BE2C (cell line): ENCODE measurements at regions not wholly inside any gene's neighbourhood (a gene's known extent, or its start where the extent isn't known, plus 50 kb on each side); places are given as distances from the start of the nearest gene placed in this dataset.

Source experiments
- DNase-seq: peaks from one replicate; pipeline ENCODE4 v3.0.0-alpha.2; 2020
- H3K27me3 ChIP-seq: fragments of 250-450 bp; sonication (Bioruptor Pico); 2 replicates; pipeline ENCODE4 v1.5.1; 2020; ENCODE audit warnings: mild to moderate bottlenecking
- H3K36me3 ChIP-seq: fragments of 250-450 bp; sonication (Bioruptor Pico); 2 replicates; pipeline ENCODE4 v1.5.1; 2020; ENCODE audit warnings: mild to moderate bottlenecking
- H3K4me1 ChIP-seq: fragments of 250-450 bp; sonication (Bioruptor Pico); 2 replicates; pipeline ENCODE4 v1.5.1; 2020
- H3K4me3 ChIP-seq: 2 replicates; pipeline ENCODE4 v1.5.1; 2011; ENCODE audit warnings: low read depth, low read length
- H3K9me3 ChIP-seq: fragments of 250-450 bp; sonication (Bioruptor Pico); 2 replicates; pipeline ENCODE4 v1.5.1; 2020
- CTCF ChIP-seq: IDR thresholded peaks from 2 replicates; pipeline ENCODE4 v1.5.1; 2012; ENCODE audit warnings: mild to moderate bottlenecking, low read depth, low read length

- TF ChIP-seq CTCF = no peak
- Histone ChIP-seq H3K36me3 (no peaks in the 10 kb centered on the region), H3K27me3 (no peaks in the 10 kb centered on the region), H3K4me1 (no peaks in the 10 kb centered on the region), H3K4me3 (no peak overlapping the region), H3K9me3 (no peaks in the 10 kb centered on the region; the same call in 1 of the 2 replicates)
- no peak for DNase-seq
These were observed 318.2 kb upstream of the ONECUT1 start for GRCh38 chr15:53108319-53108718.

GRCh38 chr15:53107855-53108254, 317.7 kb upstream of the ONECUT1 start:
- no peak for TF ChIP-seq CTCF
- Histone ChIP-seq H3K27me3 (no peaks in the 10 kb centered on the region), H3K4me3 (no peak overlapping the region), H3K4me1 (no peaks in the 10 kb centered on the region), H3K36me3 (no peaks in the 10 kb centered on the region), H3K9me3 (no peaks in the 10 kb centered on the region; the same call in 1 of the 2 replicates)
- no peak for DNase-seq

GRCh38 chr15:53106505-53107286, 316.6 kb upstream of the ONECUT1 start:
- Histone ChIP-seq H3K36me3 (no peaks in the 10 kb centered on the region), H3K4me3 (no peak overlapping the region), H3K27me3 (no peaks in the 10 kb centered on the region), H3K9me3 (no peaks in the 10 kb centered on the region; the same call in 1 of the 2 replicates), H3K4me1 (no peaks in the 10 kb centered on the region)
- no peak for DNase-seq
- TF ChIP-seq CTCF = no peak

GRCh38 chr15:53102483-53102882, 312.3 kb upstream of the ONECUT1 start:
- no peak for TF ChIP-seq CTCF
- no peak for DNase-seq
- H3K4me3 ChIP-seq = no peak overlapping the region
- no peaks in the 10 kb centered on the region for H3K4me1 ChIP-seq
- no peaks in the 10 kb centered on the region for H3K36me3 ChIP-seq
- no peaks in the 10 kb centered on the region for H3K27me3 ChIP-seq
- no peaks in the 10 kb centered on the region; the same call in 1 of the 2 replicates for H3K9me3 ChIP-seq

- Histone ChIP-seq H3K36me3 (no peaks in the 10 kb centered on the region), H3K9me3 (no peaks in the 10 kb centered on the region), H3K27me3 (no peaks in the 10 kb centered on the region), H3K4me3 (no peak overlapping the region), H3K4me1 (no peaks in the 10 kb centered on the region)
- TF ChIP-seq CTCF = no peak
- DNase-seq = no peak
These were observed 290.3 kb upstream of the ONECUT1 start for GRCh38 chr15:53080484-53080883.

- DNase-seq = no peak
- no peaks in the 10 kb centered on the region for H3K9me3 ChIP-seq
- no peaks in the 10 kb centered on the region for H3K4me1 ChIP-seq
- H3K36me3 ChIP-seq = no peaks in the 10 kb centered on the region
- no peaks in the 10 kb centered on the region for H3K27me3 ChIP-seq
- no peak overlapping the region for H3K4me3 ChIP-seq
- no peak for TF ChIP-seq CTCF
These were observed 284.1 kb upstream of the ONECUT1 start for GRCh38 chr15:53074221-53074620.
